ENCODE measurements at regions not wholly inside any gene's neighbourhood (a gene's known extent, or its start where the extent isn't known, plus 50 kb on each side); places are given as distances from the start of the nearest gene placed in this dataset.

DNA sequence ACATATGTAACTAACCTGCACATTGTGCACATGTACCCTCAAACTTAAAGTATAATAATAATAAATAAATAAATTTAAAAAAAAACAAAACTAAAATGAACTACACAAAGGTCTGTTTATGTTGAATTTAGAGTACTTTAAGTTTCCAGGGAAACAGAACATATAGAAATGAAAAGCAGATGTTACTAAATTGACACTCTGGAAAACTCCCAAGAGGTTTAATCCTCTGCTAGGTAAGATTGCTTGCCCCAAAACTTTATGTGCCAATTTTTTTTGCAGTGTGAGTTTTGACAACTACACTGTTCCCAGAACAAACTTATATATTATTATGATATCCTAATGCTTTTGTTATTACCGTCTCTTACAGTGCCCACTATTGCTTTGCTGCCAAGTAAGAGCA is 134.3 kb upstream of the MRPS30 start:
- TF ChIP-seq CTCF (IDR thresholded peaks at IDR 0.05) (no peak), POLR2A (IDR thresholded peaks at IDR 0.05) (no peak)
